ENCODE measurements at regions not wholly inside any gene's neighbourhood (a gene's known extent, or its start where the extent isn't known, plus 50 kb on each side); places are given as distances from the start of the nearest gene placed in this dataset.

DNA sequence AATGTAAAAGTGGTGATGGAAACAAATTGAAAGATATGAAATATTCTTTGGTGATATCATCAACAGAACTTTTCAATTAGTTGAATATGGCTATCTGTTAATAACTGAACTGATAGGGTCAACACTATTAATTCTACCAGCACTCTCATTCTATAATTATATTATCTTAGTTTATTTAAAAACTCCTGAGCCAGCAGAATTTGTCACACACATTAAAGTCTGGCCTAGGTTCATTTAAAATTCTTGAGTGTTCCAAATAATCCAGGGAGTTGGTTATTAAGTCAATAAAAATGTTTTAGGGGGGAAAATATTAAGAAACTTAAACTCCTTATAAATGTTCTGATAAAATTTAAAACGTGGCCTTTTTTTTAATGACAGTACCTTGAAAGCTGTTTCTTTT, 189.6 kb upstream of the GRM7 start:
- TF ChIP-seq, protein P1, sequence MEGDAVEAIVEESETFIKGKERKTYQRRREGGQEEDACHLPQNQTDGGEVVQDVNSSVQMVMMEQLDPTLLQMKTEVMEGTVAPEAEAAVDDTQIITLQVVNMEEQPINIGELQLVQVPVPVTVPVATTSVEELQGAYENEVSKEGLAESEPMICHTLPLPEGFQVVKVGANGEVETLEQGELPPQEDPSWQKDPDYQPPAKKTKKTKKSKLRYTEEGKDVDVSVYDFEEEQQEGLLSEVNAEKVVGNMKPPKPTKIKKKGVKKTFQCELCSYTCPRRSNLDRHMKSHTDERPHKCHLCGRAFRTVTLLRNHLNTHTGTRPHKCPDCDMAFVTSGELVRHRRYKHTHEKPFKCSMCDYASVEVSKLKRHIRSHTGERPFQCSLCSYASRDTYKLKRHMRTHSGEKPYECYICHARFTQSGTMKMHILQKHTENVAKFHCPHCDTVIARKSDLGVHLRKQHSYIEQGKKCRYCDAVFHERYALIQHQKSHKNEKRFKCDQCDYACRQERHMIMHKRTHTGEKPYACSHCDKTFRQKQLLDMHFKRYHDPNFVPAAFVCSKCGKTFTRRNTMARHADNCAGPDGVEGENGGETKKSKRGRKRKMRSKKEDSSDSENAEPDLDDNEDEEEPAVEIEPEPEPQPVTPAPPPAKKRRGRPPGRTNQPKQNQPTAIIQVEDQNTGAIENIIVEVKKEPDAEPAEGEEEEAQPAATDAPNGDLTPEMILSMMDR (conservative IDR thresholded peaks at IDR 0.05; ENCODE audit: low read length): no peak
- no peak for TF ChIP-seq EZH2phosphoT487 (IDR thresholded peaks at IDR 0.05; ENCODE audit: borderline replicate concordance, low read depth, low read length)

All from OCI-LY7 (cell line).